K562 (cell line): ENCODE measurements at regions not wholly inside any gene's neighbourhood (a gene's known extent, or its start where the extent isn't known, plus 50 kb on each side); places are given as distances from the start of the nearest gene placed in this dataset.

Experiments
- ATAC-seq: fragments of 200-7000 bp; cut with Tn5 transposase; 3 replicates; pipeline ENCODE4 v1.9.1; 2020; ENCODE audit warnings: moderate library complexity
- BruUV-seq: library from RNA; stranded (reverse); fragments of 400-500 nt; replicated peaks from 2 replicates; lab custom pipeline; 2021; lab: Mats Ljungman, UMichigan
- CTCF ChIA-PET: fragments of 300-600 bp; formaldehyde crosslinking; extraction: SDS; loops from one replicate; lab custom pipeline; 2021; ENCODE audit warnings: low intra/inter-chr PET ratio; lab: Yijun Ruan, JAX
- POLR2A ChIA-PET: fragments of 300-600, 350-650 bp; sonication (Branson Sonifier 250); formaldehyde crosslinking; extraction: SDS; loops from one replicate; lab custom pipeline; 2021; ENCODE audit warnings: antibody characterized with exemption, inconsistent platforms; lab: Yijun Ruan, JAX
- DNase-seq, 4 experiments: peaks; one replicate each; pipeline versions ENCODE4 v3.0.0 to v3.0.0-alpha.2; 2011 to 2018; ENCODE audit warnings: low spot score in 3 of 4, mixed read lengths in 3 of 4; ENCODE audit errors: extremely low read depth in 1 of 4
- FAIRE-seq: peaks from 2 replicates; lab custom pipeline; 2011; peaks lifted over from hg19 to GRCh38; lab: Jason Lieb, UNC
- H2AFZ ChIP-seq: 2 replicates; pipeline ENCODE4 v1.6.0; 2011; ENCODE audit warnings: low read depth, low read length, control low read depth, inconsistent platforms
- H3K27ac ChIP-seq: fragments of 200-600 bp; 3 replicates; pipeline ENCODE4 v1.8.0; 2011; ENCODE audit warnings: low read depth, mild to moderate bottlenecking, control low read depth, inconsistent platforms, low read length, moderate library complexity, mixed read lengths; ENCODE audit errors: extremely low read depth
- H3K27me3 ChIP-seq, 2 experiments: fragments of 300-600 bp in 1 of 2; 2 replicates in 1 of 2; 3 replicates in 1 of 2; pipeline versions ENCODE4 v1.6.0 to v1.8.0; 2011; ENCODE audit warnings: inconsistent platforms in 2 of 2, low read length in 2 of 2, mild to moderate bottlenecking in 1 of 2, mixed read lengths in 1 of 2, moderate library complexity in 1 of 2; ENCODE audit not compliant: control insufficient read depth in 2 of 2, insufficient read depth in 2 of 2
- H3K36me3 ChIP-seq: fragments of 300-600 bp; 3 replicates; pipeline ENCODE4 v1.8.0; 2011; ENCODE audit warnings: mild to moderate bottlenecking, low read length, inconsistent platforms; ENCODE audit not compliant: control insufficient read depth, insufficient read depth
- H3K4me1 ChIP-seq, 2 experiments: fragments of 200-600 bp in 1 of 2; replicated peaks in 1 of 2; 2 replicates in 1 of 2; 3 replicates in 1 of 2; pipeline versions ENCODE4 v1.5.1 to v1.8.0; 2011; ENCODE audit warnings: inconsistent platforms in 2 of 2, low read length in 2 of 2, mild to moderate bottlenecking in 1 of 2, mixed read lengths in 1 of 2, moderate library complexity in 1 of 2; ENCODE audit not compliant: control insufficient read depth in 2 of 2, insufficient read depth in 2 of 2
- H3K4me2 ChIP-seq: 2 replicates; pipeline ENCODE4 v1.6.1; 2011; ENCODE audit warnings: low read length, control low read depth, inconsistent platforms, mixed read lengths; ENCODE audit not compliant: insufficient read depth
- H3K4me3 ChIP-seq: fragments of 200-600 bp; sonication (generic), shearing (Covaris generic); 2 replicates; pipeline ENCODE4 v1.5.1; 2016; ENCODE audit warnings: control low read depth, inconsistent platforms
- H3K79me2 ChIP-seq: fragments of 200-600 bp; 3 replicates; pipeline ENCODE4 v1.8.0; 2011; ENCODE audit warnings: low read length, inconsistent platforms; ENCODE audit not compliant: control insufficient read depth, insufficient read depth
- H3K9ac ChIP-seq, 2 experiments: 2 replicates each; pipeline versions ENCODE4 v1.6.0 to v1.6.1; 2011; ENCODE audit warnings: low read depth in 2 of 2, low read length in 2 of 2, control low read depth in 1 of 2, inconsistent platforms in 1 of 2, mild to moderate bottlenecking in 1 of 2, mixed read lengths in 1 of 2; ENCODE audit not compliant: insufficient read depth in 1 of 2
- H3K9me1 ChIP-seq: one replicate; pipeline ENCODE4 v1.6.0; 2011; ENCODE audit warnings: inconsistent platforms, mild to moderate bottlenecking, low read length, moderate library complexity; ENCODE audit not compliant: control insufficient read depth, insufficient read depth
- H3K9me3 ChIP-seq: replicated peaks from 2 replicates; pipeline ENCODE4 v1.5.1; 2011; ENCODE audit warnings: low read depth, low read length, inconsistent platforms; ENCODE audit not compliant: control insufficient read depth, insufficient read depth
- H4K20me1 ChIP-seq: replicated peaks from 2 replicates; pipeline ENCODE4 v1.6.1; 2011; ENCODE audit warnings: low read length, inconsistent platforms, mixed read lengths; ENCODE audit not compliant: control insufficient read depth, insufficient read depth
- BHLHE40 ChIP-seq: IDR thresholded peaks from 2 replicates; pipeline ENCODE4 v1.6.1; 2011; ENCODE audit warnings: low read length, improper control_type of control experiment
- ERF ChIP-seq: fragments of 450-650 bp; formaldehyde crosslinking; IDR thresholded peaks from 2 replicates; pipeline ENCODE4 v1.4.0; 2020; ENCODE audit warnings: mild to moderate bottlenecking, mixed read lengths
- HDAC1 ChIP-seq, 2 experiments: fragments of 450-650 bp; IDR thresholded peaks; 2 replicates each; pipeline ENCODE4 v1.6.1; 2016 to 2017; ENCODE audit warnings: inconsistent platforms in 1 of 2, mild to moderate bottlenecking in 1 of 2, moderate library complexity in 1 of 2
- NCOA6 ChIP-seq: fragments of 450-650 bp; IDR thresholded peaks from 2 replicates; pipeline ENCODE4 v1.6.1; 2017; ENCODE audit warnings: mild to moderate bottlenecking
- NFE2 ChIP-seq: IDR thresholded peaks from 2 replicates; pipeline ENCODE4 v1.6.1; 2014; ENCODE audit warnings: antibody characterized with exemption, low read depth
- NONO ChIP-seq, 2 experiments: fragments of 200-400 bp in 1 of 2; fragments of 450-650 bp in 1 of 2; formaldehyde crosslinking in 1 of 2; IDR thresholded peaks; 2 replicates each; pipeline ENCODE4 v1.6.1; 2017; ENCODE audit warnings: low read depth in 2 of 2, mild to moderate bottlenecking in 2 of 2, moderate library complexity in 2 of 2, low read length in 1 of 2
- PYGO2 ChIP-seq: fragments of 450-650 bp; IDR thresholded peaks from 2 replicates; pipeline ENCODE4 v1.6.1; 2016; ENCODE audit warnings: mild to moderate bottlenecking, missing genetic modification characterization, moderate library complexity, missing compliant biosample characterization
- RNF2 ChIP-seq: sonication (generic); IDR thresholded peaks from 2 replicates; pipeline ENCODE4 v1.6.1; 2016
- SRF ChIP-seq, 2 experiments: fragments of 250-450, 450-650 bp in 1 of 2; sonication (Bioruptor Pico) in 1 of 2; sonication (generic) in 1 of 2; formaldehyde crosslinking; IDR thresholded peaks; 2 replicates each; pipeline versions ENCODE4 v1.5.0 to v1.5.1; 2020 to 2022; ENCODE audit warnings: mild to moderate bottlenecking in 1 of 2, missing genetic modification reagents in 1 of 2
- USF2 ChIP-seq: sonication (generic); formaldehyde crosslinking; IDR thresholded peaks from 2 replicates; pipeline ENCODE4 v1.5.0; 2020; ENCODE audit warnings: missing genetic modification reagents
- ZNF224 ChIP-seq: sonication (generic); formaldehyde crosslinking; IDR thresholded peaks from 2 replicates; pipeline ENCODE4 v1.8.0; 2022; ENCODE audit warnings: mild to moderate bottlenecking, missing genetic modification reagents
- WGBS: fragments of 100-300 bp; shearing (Covaris generic); methylation state at CpG from one replicate; pipeline ENCODE4 v1.1.6; 2016; ENCODE audit warnings: low coverage, mixed read lengths; ENCODE audit not compliant: insufficient coverage; ENCODE audit errors: missing lambda C conversion rate; 5-methylcytosine and 5-hydroxymethylcytosine counted together
- in situ Hi-C: fragments of 300-500 bp; cut with MboI; formaldehyde crosslinking; loops from 4 replicates; pipeline ENCODE4 v1.15.0; 2018; ENCODE audit warnings: inconsistent platforms, mixed read lengths
- intact Hi-C: fragments of 100-400 bp; cut with micrococcal nuclease; formaldehyde crosslinking; loops from 2 replicates; pipeline ENCODE4 v1.14.2; 2022

DNA sequence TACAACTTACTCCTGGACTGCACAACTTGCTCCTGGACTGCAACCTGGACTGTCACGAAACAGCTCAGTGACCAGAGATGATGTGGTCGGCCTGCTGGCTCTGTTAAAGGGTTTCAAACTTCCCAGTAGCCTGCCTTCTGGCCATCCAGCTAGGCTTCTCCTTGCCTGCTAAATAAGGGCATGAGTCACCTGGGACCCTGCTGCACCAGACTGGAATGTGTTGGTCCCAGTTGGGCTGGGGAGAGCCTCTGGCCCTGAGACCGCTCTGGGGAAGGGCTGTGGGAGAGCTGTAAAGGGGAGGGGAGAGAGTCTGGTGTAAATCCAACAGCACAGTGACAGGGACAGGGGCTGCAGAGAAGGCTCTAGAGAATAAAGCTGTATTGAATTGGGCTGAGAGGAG, 165.8 kb downstream of the VSIG4 start:
- Histone ChIP-seq H3K27ac (peak overlapping the region; percentile 74), H3K4me3 (no peak overlapping the region), H3K79me2 (no peaks in the 10 kb centered on the region), H3K36me3 (no peaks in the 10 kb centered on the region), H3K4me2 (0 out of 2 replicates have a peak overlapping the region, but pooled peaks have one; percentile 69), H3K9me3 (no peaks in the 10 kb centered on the region), H3K27me3 (no peaks in the 10 kb centered on the region), H4K20me1 (no peaks in the 10 kb centered on the region), H3K4me1 (peaks cover 27 to 30% of the 10 kb centered on the region in 2 experiments; a peak in 4 of 5 replicates), H3K9ac (peak overlapping the region; percentile 32 to 69; a peak in 1 of 4 replicates), H2AFZ (peak overlapping the region; percentile 91), H3K9me1 (no peaks in the 10 kb centered on the region)
- DNase-seq (peak in 1 of 4 experiments; percentile 21), FAIRE-seq (no peak), ATAC-seq (peak; percentile 38)
- in situ Hi-C loops (no loop called here), intact Hi-C loops (loop anchor here (5.0 kb wide), 2 partner anchors 53 to 277 kb away; no protein-coding TSS in a partner anchor)
- TF ChIP-seq SRF (CRISPR knock-in tag; IDR thresholded peaks at IDR 0.05) = peak in 1 of 2 experiments; percentile 79; a peak in 1 of 4 replicates
- TF ChIP-seq PYGO2 (tag) = no peak
- POLR2A ChIA-PET = interaction anchor here (0.6 to 1.0 kb wide), 2 partner anchors 64 to 254 kb away, joined by 3 to 6 read pairs; no protein-coding TSS in a partner anchor
- BruUV-seq = no TSS peak
- WGBS = 73% methylated on average over 2 of the region's 3 CpGs
- CTCF ChIA-PET = no interaction called here

DNA sequence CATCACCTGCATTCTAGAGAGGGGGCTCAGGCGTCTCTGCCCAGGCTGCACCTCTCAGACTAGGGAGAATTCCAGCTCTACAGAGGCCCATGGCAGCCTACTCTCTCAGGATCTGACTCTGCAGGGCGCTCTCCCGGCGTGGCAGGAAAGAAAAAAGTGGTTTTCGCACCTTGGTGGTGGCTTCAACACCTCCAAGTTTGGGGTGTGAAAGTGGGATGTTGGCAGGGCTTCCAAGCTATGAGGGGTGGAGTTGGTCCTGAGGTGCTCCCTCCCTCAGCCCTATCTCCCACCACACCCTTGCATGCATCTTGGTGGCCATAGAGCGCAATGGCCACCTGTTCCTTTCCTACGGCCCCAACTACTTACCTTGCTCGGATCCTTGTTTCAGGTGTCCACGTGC, 166.5 kb downstream of the VSIG4 start:
- ATAC-seq = no peak
- no peak overlapping the region for H2AFZ ChIP-seq
- H3K27me3 ChIP-seq = no peaks in the 10 kb centered on the region
- H3K79me2 ChIP-seq = no peaks in the 10 kb centered on the region
- no peak for FAIRE-seq
- POLR2A ChIA-PET = interaction anchor here (0.6 to 1.0 kb wide), 3 partner anchors 13 to 254 kb away, joined by 3 to 6 read pairs (median 3); no protein-coding TSS in a partner anchor
- in situ Hi-C loops = no loop called here
- no peaks in the 10 kb centered on the region for H4K20me1 ChIP-seq
- H3K4me3 ChIP-seq = no peak overlapping the region
- H3K9me3 ChIP-seq = no peaks in the 10 kb centered on the region
- 0 out of 4 replicates have a peak overlapping the region, but pooled peaks of 1 of the 2 experiments have one; percentile 32 for H3K9ac ChIP-seq
- BruUV-seq = no TSS peak
- DNase-seq = peak in 2 of 4 experiments; percentile 11 to 12
- no peaks in the 10 kb centered on the region for H3K36me3 ChIP-seq
- H3K27ac ChIP-seq = no peak overlapping the region
- 64% methylated on average over 2 of the region's 9 CpGs for WGBS
- H3K4me2 ChIP-seq = no peak overlapping the region
- intact Hi-C loops = loop anchor here (5.0 kb wide), 2 partner anchors 54 to 276 kb away; no protein-coding TSS in a partner anchor
- TF ChIP-seq ZNF224 (CRISPR knock-in tag) (no peak), NCOA6 (no peak), NONO (IDR thresholded peaks at IDR 0.05; ENCODE audit: low read depth in 2 of 2, low read length in 1 of 2) (no peak), HDAC1 (IDR thresholded peaks at IDR 0.05) (no peak), BHLHE40 (no peak), NFE2 (no peak), RNF2 (no peak), ERF (no peak), USF2 (no peak)
- no peaks in the 10 kb centered on the region for H3K9me1 ChIP-seq
- CTCF ChIA-PET = no interaction called here
- H3K4me1 ChIP-seq = peaks cover 27 to 30% of the 10 kb centered on the region in 2 experiments; a peak in 4 of 5 replicates
